Esophagus mucosa (tissue), 1 donor: ENCODE measurements at regions not wholly inside any gene's neighbourhood (a gene's known extent, or its start where the extent isn't known, plus 50 kb on each side); places are given as distances from the start of the nearest gene placed in this dataset.
"Not testable (repeated sequence)": the region's sequence is repeated elsewhere in the genome, so short reads cannot be mapped to it uniquely, and the experiment has no call there.

Experiments
- ATAC-seq: fragments of 200-7000 bp; cut with Tn5 transposase; one replicate; pipeline ENCODE4 v1.9.1; 2020
- donor health status: DM: yes; HTN: yes; CAD: no.

GRCh38 chr1:102498929-102499328, 502.2 kb upstream of the OLFM3 start:
- no peak for ATAC-seq

GRCh38 chr1:102497810-102498209, 501.1 kb upstream of the OLFM3 start:
- ATAC-seq, result not testable (repeated sequence)

GRCh38 chr1:102472520-102472919, 475.8 kb upstream of the OLFM3 start:
- no peak for ATAC-seq

DNA sequence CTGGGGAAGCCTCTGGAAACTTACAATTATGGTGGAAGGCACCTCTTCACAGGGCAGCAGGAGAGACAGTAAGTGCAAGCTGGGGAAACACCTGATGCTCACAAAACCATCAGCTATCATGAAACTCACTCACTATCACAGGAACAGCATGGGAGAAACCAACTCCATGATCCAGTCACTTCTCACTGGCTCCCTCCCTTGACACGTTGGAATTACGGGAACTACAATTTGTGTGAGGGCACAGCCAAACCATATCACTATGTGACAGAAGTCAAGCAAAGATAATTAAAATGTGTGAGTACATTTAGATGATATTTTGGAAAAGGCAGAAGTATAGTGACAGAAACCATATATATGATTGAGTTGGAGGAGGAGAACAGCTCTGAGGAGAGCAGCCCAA, 474.0 kb upstream of the OLFM3 start:
- no peak for ATAC-seq

DNA sequence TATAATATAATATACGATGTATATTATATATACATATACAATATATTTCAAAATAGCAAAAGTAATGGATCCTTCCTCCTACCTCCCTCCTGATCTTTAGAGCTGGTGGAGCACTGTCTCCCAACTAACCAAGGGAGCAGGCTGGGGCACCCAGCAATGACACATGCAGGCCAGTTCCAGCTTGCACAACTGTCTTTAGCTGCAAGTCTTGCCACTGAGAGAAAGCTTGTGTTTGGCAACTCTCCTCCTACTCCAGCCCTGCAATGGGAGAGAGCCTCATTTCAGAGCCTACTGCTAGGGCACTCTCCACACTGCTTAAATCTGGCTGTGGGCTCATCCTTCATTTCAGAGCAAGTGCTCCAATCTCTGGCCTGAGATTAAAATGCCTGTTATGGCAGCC, 469.8 kb upstream of the OLFM3 start:
- ATAC-seq, result peak; percentile 25

- ATAC-seq, result no peak
Observed at GRCh38 chr1:102463328-102463727, 466.6 kb upstream of the OLFM3 start.

DNA sequence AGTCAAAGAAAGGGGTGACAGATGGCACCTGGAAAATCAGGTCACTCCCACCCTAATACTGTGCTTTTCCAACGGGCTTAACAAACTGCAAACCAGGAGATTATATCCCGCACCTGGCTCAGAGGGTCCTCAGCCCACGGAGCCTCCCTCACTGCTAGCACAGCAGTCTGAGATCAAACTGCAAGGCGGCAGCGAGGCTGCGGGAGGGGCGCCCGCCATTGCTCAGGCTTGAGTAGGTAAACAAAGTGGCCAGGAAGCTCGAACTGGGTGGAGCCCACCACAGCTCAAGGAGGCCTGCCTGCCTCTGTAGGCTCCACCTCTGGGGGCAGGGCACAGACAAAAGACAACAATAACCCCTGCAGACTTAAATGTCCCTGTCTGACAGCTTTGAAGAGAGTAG, 445.6 kb upstream of the OLFM3 start:
- ATAC-seq, result not testable (repeated sequence)

DNA sequence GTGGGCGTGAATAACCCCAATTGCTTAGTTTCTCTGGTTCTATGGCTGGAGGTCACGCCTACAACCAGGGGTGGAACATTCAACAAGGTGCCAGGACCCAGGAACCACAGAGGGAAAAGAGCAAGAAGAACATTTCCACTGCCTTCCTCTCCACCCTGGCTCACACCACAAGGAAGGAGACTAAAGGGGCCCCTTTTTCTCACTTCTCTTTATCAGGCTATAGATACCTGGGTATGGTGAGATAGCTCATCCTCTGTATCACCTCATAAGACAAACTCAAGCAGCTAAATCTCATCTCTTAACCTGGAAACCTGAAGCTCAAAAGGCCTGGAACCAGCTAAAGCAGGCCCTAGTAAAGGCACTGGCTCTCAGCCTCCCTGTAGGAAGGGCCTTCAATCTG, 438.8 kb upstream of the OLFM3 start:
- ATAC-seq, result no peak

DNA sequence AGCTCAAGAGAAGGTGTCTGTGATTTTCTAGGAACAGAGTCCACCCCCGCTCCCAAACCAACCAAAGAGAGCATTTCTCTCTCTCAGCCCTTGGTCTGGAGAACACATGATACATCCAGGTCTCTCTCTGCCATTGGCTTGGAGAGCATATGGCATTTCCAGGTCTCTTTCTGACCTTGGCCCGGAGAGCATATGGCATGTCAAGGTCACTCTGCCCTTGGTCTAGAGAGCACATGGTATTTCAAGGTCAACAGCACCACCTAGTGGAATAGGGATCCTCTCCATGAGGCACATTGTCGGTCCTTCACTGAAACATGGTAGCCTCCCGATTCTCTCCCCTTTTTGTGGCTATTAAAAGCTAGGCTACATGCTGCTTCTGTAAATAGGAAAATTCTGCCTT, 437.7 kb upstream of the OLFM3 start:
- ATAC-seq, result no peak

GRCh38 chr1:102431253-102431652, 434.5 kb upstream of the OLFM3 start:
- ATAC-seq, result no peak

DNA sequence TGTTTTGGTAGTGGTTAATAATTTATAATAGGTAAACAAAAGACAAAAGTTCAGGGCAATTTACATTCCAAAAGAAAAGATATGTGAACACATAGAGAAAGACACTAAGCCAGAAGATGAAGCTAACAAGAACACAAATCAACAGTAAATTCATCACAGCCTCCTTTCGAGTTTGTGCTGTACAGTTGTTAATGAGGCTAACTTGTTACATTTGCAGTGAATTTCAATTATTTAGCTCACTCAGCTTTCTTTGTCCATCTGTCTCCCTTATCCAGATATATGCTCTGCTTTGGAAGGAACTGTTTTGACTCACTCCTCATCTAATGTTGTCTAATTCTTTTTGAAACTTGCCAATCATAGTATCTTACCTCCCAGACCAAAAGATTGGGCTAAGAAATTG, 423.3 kb upstream of the OLFM3 start:
- ATAC-seq, result no peak
